GM19452 (cell line): ENCODE measurements at regions not wholly inside any gene's neighbourhood (a gene's known extent, or its start where the extent isn't known, plus 50 kb on each side); places are given as distances from the start of the nearest gene placed in this dataset.
"Not testable (repeated sequence)": the region's sequence is repeated elsewhere in the genome, so short reads cannot be mapped to it uniquely, and the experiment has no call there.

Source experiments
- ATAC-seq: cut with Tn5 transposase; IDR thresholded peaks from one replicate; pipeline ENCODE4 v1.9.1; 2021; ENCODE audit not compliant: unreplicated experiment

GRCh38 chr15:31433091-31433490 is 106.5 kb downstream of the KLF13 start:
- no peak for ATAC-seq

GRCh38 chr15:31433574-31433973 is 106.9 kb downstream of the KLF13 start:
- no peak for ATAC-seq

- no peak for ATAC-seq
Measured at GRCh38 chr15:31434275-31434587, 107.6 kb downstream of the KLF13 start.

- ATAC-seq = peak; percentile 57
Measured at GRCh38 chr15:31434588-31435260, 108.1 kb downstream of the KLF13 start.

GRCh38 chr15:31435261-31435911 is 108.8 kb downstream of the KLF13 start:
- ATAC-seq = peak; percentile 63

- ATAC-seq = no peak
Measured at GRCh38 chr15:31435912-31436628, 109.4 kb downstream of the KLF13 start.

- no peak for ATAC-seq
Measured at GRCh38 chr15:31437686-31438085, 111.1 kb downstream of the KLF13 start.

GRCh38 chr15:31438601-31439265 is 112.1 kb downstream of the KLF13 start:
- ATAC-seq = no peak

GRCh38 chr15:31439328-31439727 is 112.7 kb downstream of the KLF13 start:
- ATAC-seq = no peak

GRCh38 chr15:31440216-31440615 is 113.6 kb downstream of the KLF13 start:
- not testable (repeated sequence) for ATAC-seq

GRCh38 chr15:31440754-31441311 is 114.2 kb downstream of the KLF13 start:
- no peak for ATAC-seq

- ATAC-seq = no peak
Measured at GRCh38 chr15:31442226-31442625, 115.6 kb downstream of the KLF13 start.

GRCh38 chr15:31442699-31443111 is 116.1 kb downstream of the KLF13 start:
- ATAC-seq = no peak

GRCh38 chr15:31444844-31445243 is 118.2 kb downstream of the KLF13 start:
- ATAC-seq = no peak

GRCh38 chr15:31446546-31446945 is 119.9 kb downstream of the KLF13 start:
- no peak for ATAC-seq

GRCh38 chr15:31447931-31448634 is 121.4 kb downstream of the KLF13 start:
- ATAC-seq = no peak

GRCh38 chr15:31448635-31448979 is 122.0 kb downstream of the KLF13 start:
- ATAC-seq = no peak

GRCh38 chr15:31452595-31453557 is 126.2 kb downstream of the KLF13 start:
- ATAC-seq = no peak

GRCh38 chr15:31453558-31454318 is 127.1 kb downstream of the KLF13 start:
- no peak for ATAC-seq
